ENCODE measurements at regions not wholly inside any gene's neighbourhood (a gene's known extent, or its start where the extent isn't known, plus 50 kb on each side); places are given as distances from the start of the nearest gene placed in this dataset.

- H2BK5ac ChIP-seq (ENCODE audit: insufficient read length, low read length) = no peak overlapping the region
- no peak overlapping the region for H2BK15ac ChIP-seq (ENCODE audit: low read depth, low read length)
- WGBS (ENCODE audit: extremely low coverage, insufficient read length, low lambda C conversion rate) = no CpG with 5 or more reads among the region's 6 CpGs
- Mint-ChIP-seq H3K4me1 (peaks cover 10 to 16% of the 10 kb centered on the region in 2 experiments), H3K27ac (no peak overlapping the region), H3K4me3 (no peak overlapping the region), H3K36me3 (ENCODE audit: insufficient read depth in 1 of 3, low read depth in 3 of 3) (no peaks in the 10 kb centered on the region), H3K27me3 (ENCODE audit: low read depth) (no peaks in the 10 kb centered on the region), H3K9me3 (no peaks in the 10 kb centered on the region)
- H2BK20ac ChIP-seq (ENCODE audit: low read depth, low read length, poor library complexity, severe bottlenecking) = no peak overlapping the region
- DNase-seq = no peak
- no peak overlapping the region for H3K14ac ChIP-seq (ENCODE audit: insufficient read depth, low read length)
- H3K79me2 ChIP-seq (ENCODE audit: insufficient read depth, low read length) = no peaks in the 10 kb centered on the region
- no peaks in the 10 kb centered on the region for H3K27me3 ChIP-seq (ENCODE audit: insufficient read depth, low read length)
- no peak overlapping the region for H4K8ac ChIP-seq (replicated peaks; ENCODE audit: insufficient read length, low read depth, low read length)
- H2BK120ac ChIP-seq (ENCODE audit: low read depth, low read length, poor library complexity, severe bottlenecking) = no peak overlapping the region
- H3K56ac ChIP-seq (ENCODE audit: insufficient read length, low read depth, low read length) = no peak overlapping the region
- no peak overlapping the region for H3K4ac ChIP-seq (ENCODE audit: low read depth, low read length)
- no peak overlapping the region for H4K91ac ChIP-seq (ENCODE audit: insufficient read length, low read depth, low read length)
- no peak overlapping the region for H3K27ac ChIP-seq (ENCODE audit: insufficient read length, low read depth, low read length)
- no peak overlapping the region for H3K9ac ChIP-seq (ENCODE audit: extremely low read depth, insufficient read length, low read length)
- no peak overlapping the region for H3K23ac ChIP-seq (ENCODE audit: insufficient read length, low read depth, low read length)
- H3K9me3 ChIP-seq (ENCODE audit: control insufficient read depth, low read depth, low read length) = no peaks in the 10 kb centered on the region
- no peak overlapping the region for H2AK5ac ChIP-seq (ENCODE audit: insufficient read length, low read length)
- H4K20me1 ChIP-seq (ENCODE audit: control insufficient read depth, insufficient read depth, insufficient read length) = no peaks in the 10 kb centered on the region
- TF ChIP-seq CTCF (conservative IDR thresholded peaks at IDR 0.05) = no peak
- H3T11ph ChIP-seq (ENCODE audit: low read length) = no peak overlapping the region
- H3K79me1 ChIP-seq (ENCODE audit: insufficient read depth, low read depth, low read length, poor library complexity, severe bottlenecking) = no peaks in the 10 kb centered on the region
- no peak overlapping the region for H4K5ac ChIP-seq (ENCODE audit: insufficient read length, low read depth, low read length)
- no peak overlapping the region for H3K4me2 ChIP-seq (ENCODE audit: insufficient read depth, insufficient read length, low read length)
- H3K4me1 ChIP-seq (ENCODE audit: insufficient read depth, low read length) = no peaks in the 10 kb centered on the region
- H3K23me2 ChIP-seq (ENCODE audit: insufficient read length, low read depth, low read length, poor library complexity, severe bottlenecking) = no peaks in the 10 kb centered on the region
- no peak overlapping the region for H2BK12ac ChIP-seq (ENCODE audit: insufficient read length, low read depth, low read length)
- H3K18ac ChIP-seq (ENCODE audit: insufficient read length, low read depth, low read length) = no peak overlapping the region
- H2AFZ ChIP-seq (ENCODE audit: low read length) = no peak overlapping the region
Observed at GRCh38 chr6:54718541-54719023, 128.0 kb upstream of the FAM83B start.

Data from H9 (cell line).